Right hindlimb (tissue), 1 donor: ENCODE measurements at regions not wholly inside any gene's neighbourhood (a gene's known extent, or its start where the extent isn't known, plus 50 kb on each side); places are given as distances from the start of the nearest gene placed in this dataset.

Source experiments
- DNase-seq: peaks from one replicate; pipeline ENCODE4 v3.0.0-alpha.2; 2018

DNA sequence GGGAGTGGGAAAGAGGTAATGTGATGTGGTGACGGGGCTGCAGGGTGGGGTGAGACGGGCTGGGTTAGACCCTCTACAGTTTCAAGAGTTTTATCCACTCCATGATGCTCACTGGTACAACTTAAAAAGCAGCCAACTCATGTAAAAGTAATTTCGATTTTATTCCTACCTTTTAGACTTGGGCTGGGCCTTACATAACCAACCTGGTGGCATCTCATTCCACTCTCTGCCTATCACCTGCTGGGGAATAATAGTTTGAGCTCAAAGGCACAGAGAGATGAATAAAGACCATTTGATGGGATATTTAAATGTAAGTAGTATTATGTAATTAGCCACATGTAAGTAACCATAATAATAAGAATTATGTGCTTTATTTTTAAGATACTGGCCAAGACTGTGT is 366.0 kb upstream of the RNF32 start:
- no peak for DNase-seq

- no peak for DNase-seq
Observed at GRCh38 chr7:156261581-156261980, 379.0 kb upstream of the RNF32 start.

GRCh38 chr7:156257904-156258303 is 382.7 kb upstream of the RNF32 start:
- DNase-seq, result no peak

DNA sequence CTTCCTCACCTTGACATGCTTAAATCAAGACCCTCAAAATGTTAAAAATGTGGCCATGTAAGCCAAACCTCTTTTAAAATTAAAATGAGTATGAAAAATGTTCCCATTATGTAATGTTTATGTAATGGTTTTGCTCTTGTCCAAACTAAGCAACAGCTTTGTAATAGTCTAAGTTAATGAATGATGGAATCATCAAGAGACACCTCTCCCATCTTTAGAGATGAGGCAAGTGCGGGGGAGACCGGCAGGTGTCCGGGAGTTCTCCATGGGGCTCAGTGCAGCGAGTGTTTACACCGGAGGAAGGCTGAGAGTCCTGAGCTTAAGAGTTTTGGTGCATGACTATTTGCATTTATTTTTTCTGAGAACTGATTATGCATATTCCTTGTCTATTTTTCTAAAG is 384.9 kb upstream of the RNF32 start:
- DNase-seq, result no peak

DNA sequence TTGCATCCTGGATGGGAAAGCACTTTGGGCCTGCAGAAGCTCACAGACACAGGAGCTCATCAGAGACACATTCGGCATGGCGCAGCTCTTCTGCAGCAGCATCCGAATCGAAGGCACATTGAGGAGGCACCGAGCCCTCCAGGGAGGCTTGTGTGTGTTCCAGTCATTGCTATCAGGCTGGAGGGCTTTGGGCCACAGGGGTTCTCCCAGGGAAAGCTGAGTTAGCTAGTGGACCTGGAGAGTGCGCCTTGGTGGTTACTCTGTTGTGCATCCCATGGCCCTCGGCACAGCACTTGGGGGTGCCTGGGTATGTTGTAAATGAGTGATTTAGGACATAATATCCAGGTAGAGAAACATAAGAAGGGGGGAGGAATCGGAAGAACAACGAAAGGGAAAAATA is 388.7 kb upstream of the RNF32 start:
- DNase-seq, result no peak

DNA sequence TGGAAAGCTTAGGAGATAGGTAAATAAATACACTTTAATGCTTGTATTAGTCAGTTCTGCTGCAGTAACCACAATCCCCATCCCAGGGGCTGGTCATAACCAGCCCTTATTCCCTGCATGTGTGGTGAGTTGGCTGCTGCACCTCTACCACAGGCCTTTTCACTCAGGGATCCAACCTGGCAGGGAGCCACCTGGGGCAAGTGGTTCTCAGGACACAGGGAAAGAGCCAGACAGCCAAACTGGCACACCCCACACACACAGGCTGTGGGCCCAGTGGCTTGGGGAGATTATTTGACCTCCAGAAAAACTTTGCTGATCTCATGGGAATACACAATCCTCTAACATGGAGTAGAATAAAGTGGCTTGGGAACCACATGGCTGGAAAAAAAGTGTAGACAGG is 400.0 kb upstream of the RNF32 start:
- no peak for DNase-seq

- no peak for DNase-seq
Observed at GRCh38 chr7:156238366-156239133, 402.0 kb upstream of the RNF32 start.

- DNase-seq, result no peak
Observed at GRCh38 chr7:156237614-156238013, 403.0 kb upstream of the RNF32 start.

DNA sequence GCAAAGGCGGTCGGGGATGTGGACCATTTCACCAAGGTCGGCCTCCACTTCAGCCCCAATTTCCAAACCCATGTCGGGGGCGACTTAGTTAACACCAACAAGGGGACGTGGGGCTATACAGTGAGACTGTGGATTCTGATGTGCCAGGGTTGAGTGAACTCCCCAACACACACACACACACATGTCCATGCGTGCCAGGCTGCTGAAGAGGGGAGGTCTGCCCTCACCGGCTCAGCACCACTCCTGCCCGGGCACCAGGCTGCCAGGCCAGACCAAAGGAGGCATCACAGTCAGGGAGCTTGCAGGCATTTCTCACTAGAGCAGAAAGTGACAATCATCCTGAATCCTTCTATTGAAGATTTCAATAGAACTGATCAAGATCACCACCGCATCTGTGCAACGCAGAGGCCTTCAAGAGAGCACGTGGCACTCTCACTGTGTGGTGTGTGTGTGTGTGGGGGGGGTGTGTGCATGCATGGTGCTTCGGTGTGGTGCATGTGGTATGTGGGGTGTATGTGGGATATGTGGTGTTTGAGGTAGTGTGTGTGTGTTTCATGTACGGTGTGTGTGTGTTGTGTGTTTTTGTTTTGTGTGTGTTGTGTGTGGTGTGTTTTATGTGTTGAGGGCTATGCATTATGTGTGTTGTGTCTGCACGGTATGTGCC is 403.5 kb upstream of the RNF32 start:
- DNase-seq, result no peak

DNA sequence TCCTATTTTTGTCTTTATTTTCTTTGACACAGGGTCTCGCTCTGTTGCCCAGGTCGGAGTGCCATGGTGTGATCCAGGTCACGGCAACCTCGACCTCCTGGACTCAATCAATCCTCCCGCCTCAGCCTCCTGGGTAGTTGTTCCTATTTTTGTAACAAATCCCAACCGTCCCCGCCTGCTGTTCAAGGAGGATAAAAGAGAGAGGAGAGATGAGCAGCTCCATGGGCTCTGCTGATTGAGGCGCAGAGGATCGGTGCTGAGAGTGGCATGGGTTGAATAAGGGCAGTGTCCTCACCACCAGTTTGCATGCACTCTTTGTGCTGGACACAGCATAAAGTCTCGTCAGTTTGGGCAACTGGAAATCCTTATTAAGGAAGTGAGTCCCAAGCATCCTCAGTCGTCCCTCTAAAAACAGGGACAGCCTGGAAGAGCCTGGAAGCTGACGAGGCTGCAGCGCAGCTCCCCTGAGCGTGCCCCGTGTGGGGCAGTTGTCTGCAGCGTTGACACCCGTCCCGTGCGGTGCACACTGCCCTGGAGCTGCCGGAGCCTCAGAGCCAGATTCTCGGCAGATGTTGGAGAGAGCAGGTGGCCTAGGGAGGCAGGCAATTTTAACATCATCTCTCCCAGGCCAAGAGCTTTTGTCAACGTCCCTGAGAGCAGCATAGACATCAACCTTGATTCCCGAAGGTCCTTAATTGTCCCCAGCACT is 404.2 kb upstream of the RNF32 start:
- DNase-seq, result no peak

DNA sequence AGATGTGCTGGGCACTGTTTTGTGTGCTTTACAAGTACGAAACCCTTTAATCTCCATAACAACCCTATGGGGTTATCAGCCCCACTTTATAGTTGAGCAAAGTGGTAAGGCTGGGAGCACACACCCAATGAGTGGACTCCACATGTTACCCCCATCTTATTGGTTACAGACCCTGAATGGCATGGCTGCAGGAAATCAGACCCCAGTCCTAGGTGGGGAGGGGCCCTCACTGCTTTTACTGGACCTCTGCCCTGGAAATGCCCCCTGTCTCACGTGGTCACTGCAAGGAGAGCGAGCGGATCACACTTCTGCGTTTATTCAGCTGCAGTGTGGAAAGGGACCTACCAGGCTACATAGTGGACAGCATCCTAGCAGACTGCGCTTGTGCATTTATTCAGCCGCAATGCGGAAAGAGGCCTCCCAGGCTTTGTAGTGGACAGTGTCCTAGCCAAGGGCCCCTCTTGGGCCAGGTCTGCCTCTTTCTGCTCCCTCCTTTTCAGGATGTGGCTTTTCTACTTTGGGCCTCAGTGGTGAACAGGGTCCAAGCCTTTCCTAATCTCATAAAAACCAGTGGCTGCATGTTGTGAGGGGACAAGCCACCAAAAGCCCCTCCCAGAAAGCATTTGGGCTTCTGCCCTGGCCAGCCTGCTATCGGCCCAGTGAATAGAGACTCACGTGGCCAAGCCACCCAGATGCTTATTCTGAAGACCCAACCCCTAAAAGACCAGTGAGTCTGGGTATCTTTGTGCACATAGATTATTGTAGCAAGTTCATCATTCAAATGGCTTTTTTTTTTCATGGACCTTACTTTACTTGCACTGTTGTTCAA is 405.7 kb upstream of the RNF32 start:
- DNase-seq, result no peak

- no peak for DNase-seq
Observed at GRCh38 chr7:156234192-156234591, 406.4 kb upstream of the RNF32 start.

DNA sequence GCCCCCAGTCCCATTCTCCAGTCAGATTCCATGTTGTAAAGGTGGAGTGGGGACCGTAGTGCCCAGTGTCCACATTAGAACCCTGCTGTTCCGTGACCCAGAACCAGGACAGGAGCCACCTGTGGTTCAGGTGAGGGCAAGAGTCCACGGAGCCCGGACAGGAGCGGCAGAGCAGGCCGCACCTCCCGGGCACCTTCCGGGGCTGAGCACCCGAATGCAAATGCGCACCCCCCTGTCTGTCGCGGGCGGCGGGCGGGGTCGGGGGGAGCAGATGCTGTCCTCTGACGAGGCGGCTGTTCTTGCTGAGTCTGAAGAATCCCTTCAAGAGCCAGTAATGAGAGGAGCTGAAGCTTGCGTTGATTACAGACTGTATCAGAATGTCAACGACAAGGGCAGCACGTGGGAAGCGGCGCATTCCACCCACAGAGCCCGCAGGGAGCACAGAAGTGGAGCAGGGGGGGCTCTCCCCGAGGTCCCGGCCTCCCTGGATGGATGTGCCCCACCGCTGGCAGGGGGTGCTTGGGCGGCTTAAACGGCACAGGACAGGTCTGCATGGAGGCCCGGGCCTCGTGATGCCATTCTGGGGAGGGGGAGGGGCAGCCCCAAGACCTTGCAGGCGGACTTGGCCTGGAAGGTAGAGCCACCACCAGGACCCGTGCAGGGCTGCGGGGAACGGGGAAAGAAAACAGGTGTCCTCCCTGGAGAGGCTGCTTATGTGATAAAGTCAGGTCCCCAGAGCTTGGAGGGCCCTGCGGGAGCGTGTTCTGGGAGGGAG is 407.5 kb upstream of the RNF32 start:
- no peak for DNase-seq

- no peak for DNase-seq
Observed at GRCh38 chr7:156230576-156230975, 410.0 kb upstream of the RNF32 start.

DNA sequence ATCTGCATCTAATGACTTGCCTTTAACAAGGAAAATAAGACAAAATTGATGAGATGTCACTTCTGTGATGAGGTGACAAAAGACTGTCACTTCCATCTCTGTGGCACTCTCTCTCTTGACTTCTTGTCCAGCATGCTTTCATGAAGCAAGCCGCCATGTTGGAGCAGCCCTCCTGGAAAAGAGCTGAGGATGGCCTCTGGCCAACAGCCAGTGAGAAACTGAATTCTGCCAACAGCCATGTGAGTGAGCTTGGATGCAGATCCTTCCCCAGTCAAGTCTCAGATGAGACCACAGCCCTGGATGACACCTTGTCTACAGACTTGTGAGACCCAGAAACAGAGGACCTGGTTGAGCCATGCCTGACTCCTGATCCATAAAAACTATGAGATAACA is 412.6 kb upstream of the SHH start:
- no peak for DNase-seq

DNA sequence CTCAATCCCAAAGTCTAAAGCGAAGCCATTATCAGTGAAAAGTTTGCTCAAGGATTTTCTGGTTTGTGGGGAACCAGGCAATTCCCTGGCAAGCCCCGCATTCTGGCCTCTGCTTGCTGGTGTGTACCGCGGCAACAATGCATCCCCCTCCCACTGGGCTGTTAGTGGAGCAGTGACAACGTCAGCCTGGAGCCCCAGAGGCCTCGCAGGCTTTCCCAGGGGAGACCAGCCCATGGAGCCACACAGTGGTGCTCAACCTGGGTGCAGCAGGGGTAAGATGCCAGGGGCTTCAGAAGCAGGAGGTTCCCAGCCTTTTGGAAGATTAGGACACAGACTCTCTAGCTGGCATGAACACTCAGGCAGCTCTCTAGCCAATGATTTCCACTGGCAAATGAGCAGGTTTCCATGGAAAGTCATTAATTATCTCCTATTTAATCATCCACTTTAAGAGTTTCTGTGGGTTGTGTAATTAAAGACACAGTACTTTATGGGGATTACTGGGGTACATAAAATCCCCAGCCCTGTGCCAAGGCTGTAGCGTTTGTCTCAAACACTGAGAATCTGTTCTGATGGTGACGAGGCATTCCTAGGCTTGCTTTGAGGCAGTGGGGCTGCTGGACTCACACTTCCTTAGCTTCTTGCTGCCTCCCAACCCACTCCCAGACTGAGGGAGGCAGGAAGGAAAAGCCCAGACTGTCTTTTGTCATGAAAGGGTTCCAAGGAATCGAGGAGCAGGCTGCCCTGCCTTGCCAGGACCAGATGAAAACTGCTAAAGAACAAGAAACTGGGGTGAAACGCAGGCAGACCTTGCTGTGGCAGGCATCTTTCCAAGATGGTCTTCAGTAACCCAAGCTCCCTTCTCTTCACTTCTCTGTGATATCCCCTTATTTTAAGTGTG is 411.9 kb upstream of the SHH start:
- no peak for DNase-seq

GRCh38 chr7:156222611-156223010 is 410.3 kb upstream of the SHH start:
- DNase-seq, result no peak

- DNase-seq, result no peak
Observed at GRCh38 chr7:156222151-156222550, 409.9 kb upstream of the SHH start.

- DNase-seq, result no peak
Observed at GRCh38 chr7:156220701-156221100, 408.4 kb upstream of the SHH start.

DNA sequence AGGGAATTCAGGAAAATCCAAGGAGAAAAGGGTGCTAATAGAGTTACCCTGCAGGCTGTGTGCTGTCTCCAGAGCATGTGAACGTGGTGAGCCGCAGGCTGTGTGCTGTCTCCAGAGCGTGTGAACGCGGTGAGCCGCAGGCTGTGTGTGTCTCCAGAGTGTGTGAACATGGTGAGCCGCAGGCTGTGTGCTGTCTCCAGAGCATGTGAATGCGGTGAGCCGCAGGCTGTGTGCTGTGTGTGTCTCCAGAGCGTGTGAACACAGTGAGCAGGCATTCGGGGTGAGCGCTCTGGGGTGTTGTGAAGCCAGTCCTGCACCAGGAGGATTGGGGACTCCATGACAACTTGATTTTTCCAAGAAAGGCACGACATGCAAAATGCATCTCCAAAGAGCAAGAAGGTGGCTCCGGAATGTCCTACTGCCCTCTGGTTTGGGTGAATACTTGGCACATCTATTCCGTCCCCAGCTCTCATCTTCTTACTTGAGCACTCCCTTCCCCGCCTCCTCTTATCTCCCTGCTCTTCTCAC is 407.9 kb upstream of the SHH start:
- DNase-seq, result no peak
